GM19452 (cell line): ENCODE measurements at regions not wholly inside any gene's neighbourhood (a gene's known extent, or its start where the extent isn't known, plus 50 kb on each side); places are given as distances from the start of the nearest gene placed in this dataset.
"Not testable (repeated sequence)": the region's sequence is repeated elsewhere in the genome, so short reads cannot be mapped to it uniquely, and the experiment has no call there.

Experiments
- ATAC-seq: cut with Tn5 transposase; IDR thresholded peaks from one replicate; pipeline ENCODE4 v1.9.1; 2021; ENCODE audit not compliant: unreplicated experiment

DNA sequence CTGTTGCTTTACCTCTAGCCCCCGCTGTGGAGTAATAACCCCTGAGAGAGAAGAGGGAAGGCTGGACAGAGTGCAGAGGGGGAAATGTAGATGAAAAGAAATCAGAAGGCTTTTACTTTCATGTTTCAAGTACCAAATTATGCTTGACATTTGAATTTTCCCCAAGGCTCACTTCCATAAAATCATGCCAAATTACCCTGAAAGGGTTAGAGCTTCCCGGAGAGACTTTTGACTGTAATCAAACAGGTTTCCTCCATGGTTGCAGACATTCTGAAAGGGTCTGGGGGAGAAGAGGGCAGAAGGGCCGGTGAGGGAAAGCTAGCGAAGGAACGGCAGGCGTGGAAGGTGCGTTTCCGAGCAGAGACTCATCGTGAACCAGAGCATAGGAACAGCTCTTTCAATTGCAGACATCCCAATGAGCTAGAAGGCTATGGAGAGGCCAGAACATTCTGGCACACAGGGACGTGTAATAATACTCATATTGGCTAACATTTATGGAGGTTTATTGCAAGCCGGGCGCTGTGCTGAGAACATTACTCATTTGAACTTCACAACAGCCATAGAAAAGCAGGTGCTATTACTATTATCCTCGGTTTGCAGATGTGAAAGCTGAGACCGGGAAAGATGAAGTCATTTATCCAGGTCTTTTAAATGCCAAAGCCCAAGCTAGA lies 620.8 kb upstream of the AUTS2 start:
- ATAC-seq = no peak

DNA sequence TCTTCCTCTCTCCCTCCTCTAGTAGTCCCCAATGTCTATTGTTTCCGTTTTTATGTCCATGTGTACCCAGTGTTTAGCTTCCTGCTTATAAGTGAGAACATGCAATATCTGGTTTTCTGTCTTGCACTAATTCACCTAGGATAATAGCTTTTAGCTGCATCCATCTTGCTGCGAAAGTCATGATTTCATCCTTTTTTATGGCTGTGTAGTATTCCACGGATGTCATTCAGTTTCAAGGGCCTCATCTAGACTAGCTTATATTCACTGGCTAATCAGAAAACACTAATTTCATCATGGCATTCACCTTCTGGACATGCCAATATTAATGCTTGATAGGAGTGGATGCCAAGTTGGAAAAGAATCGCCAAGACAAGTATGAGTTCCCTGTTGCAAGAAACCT lies 619.6 kb upstream of the AUTS2 start:
- no peak for ATAC-seq

DNA sequence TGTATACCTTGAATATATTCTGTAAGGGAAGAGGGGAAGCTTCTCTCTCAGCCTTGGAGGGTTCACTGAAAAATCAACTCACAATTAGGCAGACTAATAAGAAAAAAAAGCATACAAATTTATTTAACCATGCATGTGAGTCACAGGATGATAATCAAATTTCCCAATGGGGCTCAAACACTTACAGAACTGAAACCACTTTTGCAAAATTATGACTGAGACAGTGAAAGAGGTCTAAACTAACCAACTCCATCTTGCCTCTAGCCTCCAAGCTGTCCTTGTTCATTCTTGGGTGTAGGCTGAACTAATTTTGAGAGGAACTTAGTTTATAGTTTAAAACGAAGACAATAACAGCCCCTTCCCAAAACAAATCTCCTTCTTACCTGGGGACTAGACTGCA lies 618.3 kb upstream of the AUTS2 start:
- ATAC-seq = no peak

- not testable (repeated sequence) for ATAC-seq
Measured at GRCh38 chr7:68980432-68980831, 617.8 kb upstream of the AUTS2 start.

- no peak for ATAC-seq
Measured at GRCh38 chr7:68984306-68984705, 614.0 kb upstream of the AUTS2 start.

DNA sequence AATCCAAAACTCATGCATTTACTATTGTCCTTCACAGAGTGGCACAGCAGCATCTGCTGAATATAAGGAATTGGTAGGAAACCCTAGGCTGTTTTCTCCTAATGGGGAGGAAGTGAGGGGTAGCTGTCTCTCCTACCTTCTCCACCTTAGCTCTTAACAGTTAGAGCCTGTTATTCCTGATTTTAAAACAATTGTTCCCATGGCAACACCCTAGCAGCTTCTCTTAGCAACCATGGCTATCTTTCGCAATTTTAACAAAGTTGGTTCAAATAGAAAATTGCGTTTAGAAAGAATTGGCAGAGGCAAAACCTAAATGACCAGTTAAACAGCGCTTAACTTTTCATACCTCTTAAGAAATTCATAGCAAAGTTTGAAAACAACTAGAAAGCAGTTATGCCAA lies 603.4 kb upstream of the AUTS2 start:
- ATAC-seq = no peak

DNA sequence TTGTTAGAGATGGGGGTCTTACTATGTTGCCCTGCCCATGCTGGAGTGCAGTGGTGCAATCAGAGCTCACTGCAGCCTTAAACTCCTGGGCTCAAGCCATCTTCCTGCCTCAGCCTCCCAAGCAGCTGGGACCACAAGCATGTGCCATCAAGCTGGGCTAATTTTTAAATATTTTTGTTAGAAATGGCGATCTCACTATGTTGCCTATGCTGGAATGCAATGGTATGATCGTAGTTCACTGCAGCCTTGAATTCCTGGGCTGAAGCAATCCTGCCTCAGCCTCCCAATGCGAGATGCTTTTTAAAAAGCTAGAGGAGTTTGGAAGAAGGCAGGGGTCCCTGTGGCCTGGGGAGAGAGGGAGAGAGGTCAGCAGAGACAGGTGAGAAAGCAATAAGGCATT lies 600.1 kb upstream of the AUTS2 start:
- ATAC-seq = no peak

DNA sequence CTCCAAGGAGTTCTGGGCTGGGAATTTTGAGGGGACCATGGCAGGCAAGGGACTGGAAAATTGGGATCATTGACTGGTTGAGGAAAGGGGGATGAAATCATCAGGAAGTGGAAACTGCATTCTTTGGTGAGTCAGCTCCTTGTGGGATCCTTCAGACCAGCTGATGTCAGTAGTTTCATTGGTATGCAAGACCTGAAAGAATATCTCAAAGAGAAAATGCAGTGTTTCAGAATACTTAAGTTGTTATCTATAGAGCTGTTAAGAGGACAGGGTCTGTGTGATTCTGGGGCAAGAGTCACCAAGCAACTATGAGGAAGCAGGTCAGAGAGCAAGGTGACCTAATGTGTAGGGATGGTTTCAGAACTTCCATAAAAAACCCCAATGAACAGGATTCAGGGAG lies 595.9 kb upstream of the AUTS2 start:
- no peak for ATAC-seq

GRCh38 chr7:69012149-69012548 lies 586.1 kb upstream of the AUTS2 start:
- no peak for ATAC-seq

DNA sequence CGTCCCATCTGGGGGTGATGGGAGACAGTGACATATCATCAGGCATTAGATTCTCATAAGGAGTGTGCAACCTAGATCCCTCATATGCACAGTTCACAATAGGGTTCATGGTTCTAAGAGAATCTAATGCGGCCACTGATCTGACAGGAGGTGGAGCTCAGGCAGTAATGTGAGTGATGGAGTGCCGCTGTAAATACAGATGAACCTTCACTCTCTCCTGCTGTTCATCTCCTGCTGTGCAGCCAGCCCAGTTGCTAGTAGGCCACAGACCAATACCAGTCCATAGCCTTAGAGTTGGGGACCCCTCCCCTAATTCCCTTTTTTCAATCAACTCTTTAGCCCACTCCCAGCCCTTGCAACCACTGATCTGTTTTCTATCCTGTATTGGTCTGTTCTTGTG lies 581.1 kb upstream of the AUTS2 start:
- ATAC-seq = no peak

DNA sequence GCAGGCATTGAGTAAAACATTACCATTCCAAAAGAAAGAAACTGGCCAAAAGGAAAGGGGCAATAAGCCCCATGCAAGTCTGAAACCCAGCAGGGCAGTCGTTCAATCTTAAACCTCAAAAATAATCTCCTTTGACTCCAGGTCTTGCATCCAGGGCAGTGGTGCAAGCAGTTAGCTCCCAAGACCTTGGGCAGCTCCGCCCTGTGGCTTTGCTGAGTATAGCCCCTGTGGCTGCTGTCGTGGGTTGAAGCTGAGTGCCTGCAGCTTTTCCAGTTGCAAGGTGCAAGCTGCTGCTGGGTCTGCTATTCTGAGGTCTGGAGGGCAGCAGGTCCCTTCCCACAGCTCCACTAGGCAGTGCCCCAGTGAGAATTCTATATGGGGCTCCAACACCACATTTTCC lies 580.1 kb upstream of the AUTS2 start:
- no peak for ATAC-seq

- ATAC-seq = no peak
Measured at GRCh38 chr7:69019437-69019836, 578.8 kb upstream of the AUTS2 start.

DNA sequence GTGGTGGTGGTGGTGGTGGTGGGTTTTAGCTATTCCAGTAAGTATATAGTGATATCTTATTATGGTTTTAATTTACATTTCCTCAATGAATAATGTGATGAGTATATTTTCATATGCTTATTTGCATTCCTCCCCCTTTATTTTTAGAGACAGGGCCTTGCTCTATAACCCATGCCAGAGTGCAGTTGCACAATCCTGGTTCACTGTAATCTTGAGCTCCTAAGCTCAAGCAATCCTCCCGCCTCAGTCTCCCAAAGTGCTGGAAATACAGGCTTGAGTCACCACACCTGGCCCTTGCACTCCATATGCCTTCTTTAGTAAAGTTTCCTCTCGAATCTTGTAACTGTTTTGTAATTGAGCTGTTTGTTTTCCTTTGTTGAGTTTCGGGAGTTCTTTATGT lies 577.7 kb upstream of the AUTS2 start:
- ATAC-seq = no peak

DNA sequence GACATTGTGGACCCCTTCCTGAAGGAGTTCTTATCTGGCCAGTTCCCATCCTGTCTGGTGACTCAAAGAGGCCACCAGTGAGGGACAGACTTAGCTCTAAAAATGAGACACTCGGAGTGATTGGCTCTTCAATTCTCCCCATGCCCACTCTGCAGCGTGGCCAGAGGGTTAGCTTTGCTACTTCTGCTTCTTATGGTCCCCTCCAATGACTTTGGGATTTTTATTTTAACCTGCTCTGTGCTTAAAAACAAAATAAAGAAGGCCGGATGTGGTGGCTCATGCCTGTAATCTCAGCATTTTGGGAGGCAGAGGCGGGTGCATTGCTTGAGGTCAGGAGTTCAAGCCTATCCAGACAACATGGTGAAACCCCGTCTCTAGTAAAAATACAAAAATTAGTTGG lies 573.0 kb upstream of the AUTS2 start:
- no peak for ATAC-seq

- ATAC-seq = no peak
Measured at GRCh38 chr7:69032848-69033247, 565.4 kb upstream of the AUTS2 start.

GRCh38 chr7:69035826-69036225 lies 562.4 kb upstream of the AUTS2 start:
- ATAC-seq = no peak

DNA sequence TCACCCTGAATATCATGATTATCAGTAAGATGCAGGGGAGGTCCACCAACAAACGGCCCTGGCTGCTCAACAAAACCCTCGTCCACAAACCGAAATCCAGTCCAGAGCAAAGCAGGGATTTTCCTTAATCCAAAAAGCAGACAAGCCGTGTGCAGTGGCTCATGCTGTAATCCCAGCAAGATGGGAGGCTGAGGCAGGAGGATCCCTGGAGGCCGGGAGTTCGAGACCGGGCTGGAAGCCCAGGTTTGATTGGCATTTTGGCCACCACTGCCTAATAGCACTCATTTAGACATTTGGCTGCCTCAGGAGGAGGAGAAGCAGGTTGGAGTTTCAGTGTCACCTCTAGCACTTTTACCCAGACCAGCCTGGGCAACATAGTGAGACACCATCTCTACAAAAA lies 562.0 kb upstream of the AUTS2 start:
- ATAC-seq = no peak

DNA sequence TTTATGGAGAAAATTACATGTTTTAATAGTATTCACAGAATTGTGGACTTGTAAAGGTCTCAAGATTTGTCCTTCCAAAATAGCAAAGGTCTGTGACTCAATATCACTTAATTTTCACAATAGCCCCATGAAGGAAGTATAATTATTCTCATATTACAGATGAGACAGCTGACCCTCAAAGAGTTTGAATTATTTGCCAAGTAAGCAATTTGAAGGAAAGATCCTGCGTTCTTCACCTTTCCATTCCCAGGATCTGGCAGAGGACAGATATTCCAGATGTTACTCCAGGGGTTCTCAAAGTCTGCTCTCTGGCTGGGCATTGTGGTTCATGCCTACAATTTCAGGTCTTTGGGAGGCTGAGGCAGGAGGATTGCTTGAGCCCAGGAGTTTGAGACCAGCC lies 559.4 kb upstream of the AUTS2 start:
- ATAC-seq = no peak

DNA sequence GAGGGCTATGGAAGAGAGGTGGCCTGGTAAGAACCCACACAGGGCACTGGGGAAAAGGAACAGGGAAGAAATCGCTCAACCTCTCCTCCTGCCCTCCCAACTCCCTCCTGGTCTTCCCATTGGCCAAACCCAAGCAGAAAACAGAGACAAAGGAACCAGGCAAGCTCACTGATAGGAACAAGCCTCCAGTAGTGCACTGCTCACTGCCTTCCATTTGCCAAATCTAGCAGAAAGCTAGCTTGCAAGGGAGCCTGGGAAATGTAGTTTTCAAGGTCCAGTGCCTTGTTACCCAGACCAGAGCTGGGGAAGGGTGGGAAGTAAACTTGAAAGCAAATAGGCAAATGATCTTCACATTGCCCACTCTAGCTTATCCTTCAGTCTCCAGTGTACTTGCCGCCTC lies 556.1 kb upstream of the AUTS2 start:
- no peak for ATAC-seq

DNA sequence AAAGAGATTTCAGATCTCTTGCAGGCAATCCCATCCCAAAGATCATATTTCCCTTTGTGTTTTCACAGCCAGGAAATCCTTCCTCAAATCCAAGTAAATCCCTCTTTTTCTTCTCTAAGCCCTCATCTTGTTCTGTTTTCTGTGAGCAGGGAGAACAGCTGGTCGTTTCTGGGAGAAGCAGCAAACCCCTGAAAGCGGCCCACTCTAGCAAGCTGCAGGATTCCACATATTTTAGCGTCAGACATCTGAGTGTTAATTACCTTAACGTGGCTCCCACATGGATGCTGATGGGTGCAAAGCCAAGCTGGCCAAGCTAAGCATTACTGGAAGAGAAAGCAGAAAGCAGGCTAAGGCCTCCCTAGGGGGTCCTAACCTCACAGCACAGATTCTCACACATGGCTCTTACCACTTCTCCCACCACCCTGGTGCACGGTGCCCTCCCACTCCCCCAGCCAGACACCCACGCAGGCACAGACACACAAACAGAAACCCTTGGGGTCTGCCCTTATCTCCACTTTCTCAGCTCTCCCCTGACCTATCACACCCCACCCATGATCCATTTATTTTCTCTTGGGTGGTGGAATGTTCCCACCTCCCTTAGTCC lies 551.0 kb upstream of the AUTS2 start:
- no peak for ATAC-seq

DNA sequence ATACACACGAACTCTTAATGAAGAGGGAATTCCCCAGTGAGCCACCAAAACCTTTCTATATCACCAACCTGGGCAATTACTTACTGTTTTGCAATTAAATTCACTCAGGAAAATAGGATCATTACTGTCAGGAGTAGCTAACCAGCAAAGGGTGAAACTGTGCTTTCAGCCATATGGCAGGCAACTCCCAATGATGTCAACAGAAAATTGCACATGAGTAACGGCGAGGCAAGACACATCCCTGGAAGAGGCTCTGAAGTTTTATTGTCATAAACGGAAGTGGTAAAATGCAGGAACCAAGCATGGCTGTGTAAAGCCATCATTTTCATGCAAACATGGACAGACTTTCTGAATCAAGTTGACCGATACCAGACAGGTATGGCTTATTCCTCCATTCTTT lies 548.9 kb upstream of the AUTS2 start:
- no peak for ATAC-seq

DNA sequence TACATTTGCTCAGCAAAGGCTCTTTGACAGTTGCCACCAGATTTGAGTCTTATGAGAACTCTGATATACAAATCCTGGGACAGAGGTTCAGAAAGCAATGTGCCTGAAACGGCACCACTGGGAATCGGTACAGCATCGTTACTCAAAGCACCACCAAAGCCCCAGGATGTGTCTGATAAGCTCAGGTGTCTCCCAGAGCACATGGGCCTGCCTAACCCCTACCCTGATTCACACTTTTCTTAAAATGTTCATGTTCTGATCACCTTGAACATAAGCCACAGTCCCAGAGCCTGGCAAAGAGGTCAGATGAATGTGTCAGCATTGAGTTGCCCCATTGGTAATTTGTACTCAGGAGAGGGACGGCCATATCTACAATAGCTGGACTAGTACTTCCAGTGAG lies 545.8 kb upstream of the AUTS2 start:
- no peak for ATAC-seq

DNA sequence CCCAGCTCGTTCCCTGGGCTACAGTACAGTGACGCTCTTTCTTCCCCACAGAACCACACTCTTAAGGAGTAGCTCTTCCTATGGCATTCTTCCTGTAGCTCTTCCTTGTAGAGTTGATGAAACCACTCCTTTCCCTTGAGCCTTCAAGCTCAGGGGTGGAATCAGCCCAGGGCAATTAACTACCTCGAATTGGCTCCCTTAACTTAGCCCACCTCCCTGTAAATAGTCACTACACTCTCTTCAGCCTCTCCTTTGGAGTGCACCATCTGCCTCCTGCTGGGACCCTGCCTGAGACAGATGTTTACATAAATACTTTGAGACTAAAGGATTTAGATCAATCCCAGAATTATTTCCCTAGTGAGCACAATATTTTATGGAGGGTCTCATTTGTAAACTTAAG lies 537.8 kb upstream of the AUTS2 start:
- ATAC-seq = no peak
